HUES6 (cell line): ENCODE measurements at regions not wholly inside any gene's neighbourhood (a gene's known extent, or its start where the extent isn't known, plus 50 kb on each side); places are given as distances from the start of the nearest gene placed in this dataset.

Source experiments
- H3K27ac ChIP-seq: 2 replicates; pipeline ENCODE4 v1.7.0; 2013; ENCODE audit warnings: low read depth, mild to moderate bottlenecking, low read length, inconsistent platforms
- H3K27me3 ChIP-seq: 2 replicates; pipeline ENCODE4 v1.6.1; 2013; ENCODE audit warnings: low read length; ENCODE audit not compliant: control insufficient read depth, insufficient read depth
- H3K36me3 ChIP-seq: 2 replicates; pipeline ENCODE4 v1.6.1; 2013; ENCODE audit warnings: low read length; ENCODE audit not compliant: control insufficient read depth, insufficient read depth
- H3K4me1 ChIP-seq: 2 replicates; pipeline ENCODE4 v1.6.1; 2013; ENCODE audit warnings: low read length; ENCODE audit not compliant: control insufficient read depth, insufficient read depth
- H3K4me3 ChIP-seq: 2 replicates; pipeline ENCODE4 v1.5.1; 2013; ENCODE audit warnings: low read depth, low read length
- H3K9ac ChIP-seq: one replicate; pipeline ENCODE4 v1.6.1; 2013; ENCODE audit warnings: mild to moderate bottlenecking, low read length
- H3K9me3 ChIP-seq: 2 replicates; pipeline ENCODE4 v1.6.1; 2013; ENCODE audit warnings: low read depth, low read length; ENCODE audit not compliant: control insufficient read depth, insufficient read depth

GRCh38 chr7:21064698-21065648 lies 278.3 kb upstream of the SP8 start:
- Histone ChIP-seq H3K27ac (no peak overlapping the region), H3K27me3 (no peaks in the 10 kb centered on the region), H3K36me3 (no peaks in the 10 kb centered on the region), H3K9ac (no peak overlapping the region), H3K4me1 (no peaks in the 10 kb centered on the region), H3K4me3 (no peak overlapping the region), H3K9me3 (no peaks in the 10 kb centered on the region)

- Histone ChIP-seq H3K4me1 (no peaks in the 10 kb centered on the region), H3K36me3 (no peaks in the 10 kb centered on the region), H3K27me3 (no peaks in the 10 kb centered on the region), H3K9ac (no peak overlapping the region), H3K27ac (no peak overlapping the region), H3K4me3 (no peak overlapping the region), H3K9me3 (no peaks in the 10 kb centered on the region)
These were observed 279.5 kb upstream of the SP8 start for GRCh38 chr7:21066221-21066620.

- no peaks in the 10 kb centered on the region for H3K9me3 ChIP-seq
- H3K27ac ChIP-seq = no peak overlapping the region
- no peaks in the 10 kb centered on the region for H3K27me3 ChIP-seq
- no peaks in the 10 kb centered on the region for H3K4me1 ChIP-seq
- H3K4me3 ChIP-seq = no peak overlapping the region
- no peaks in the 10 kb centered on the region for H3K36me3 ChIP-seq
- no peak overlapping the region for H3K9ac ChIP-seq
These were observed 280.5 kb upstream of the SP8 start for GRCh38 chr7:21067216-21067615.

GRCh38 chr7:21070571-21071090 lies 283.9 kb upstream of the SP8 start:
- Histone ChIP-seq H3K27me3 (no peaks in the 10 kb centered on the region), H3K4me1 (no peaks in the 10 kb centered on the region), H3K4me3 (no peak overlapping the region), H3K9ac (no peak overlapping the region), H3K36me3 (no peaks in the 10 kb centered on the region), H3K9me3 (no peaks in the 10 kb centered on the region), H3K27ac (no peak overlapping the region)

- peaks cover 8% of the 10 kb centered on the region; the same call in 1 of the 2 replicates for H3K4me1 ChIP-seq
- H3K27ac ChIP-seq = no peak overlapping the region
- no peak overlapping the region for H3K9ac ChIP-seq
- H3K27me3 ChIP-seq = no peaks in the 10 kb centered on the region
- H3K4me3 ChIP-seq = no peak overlapping the region
- no peaks in the 10 kb centered on the region for H3K9me3 ChIP-seq
- H3K36me3 ChIP-seq = no peaks in the 10 kb centered on the region
These were observed 285.1 kb upstream of the SP8 start for GRCh38 chr7:21071561-21072501.

GRCh38 chr7:21076054-21076453 lies 289.4 kb upstream of the SP8 start:
- Histone ChIP-seq H3K27ac (no peak overlapping the region), H3K27me3 (no peaks in the 10 kb centered on the region), H3K9ac (no peak overlapping the region), H3K4me1 (peaks cover 8% of the 10 kb centered on the region; the same call in 1 of the 2 replicates), H3K4me3 (no peak overlapping the region), H3K9me3 (no peaks in the 10 kb centered on the region), H3K36me3 (no peaks in the 10 kb centered on the region)

DNA sequence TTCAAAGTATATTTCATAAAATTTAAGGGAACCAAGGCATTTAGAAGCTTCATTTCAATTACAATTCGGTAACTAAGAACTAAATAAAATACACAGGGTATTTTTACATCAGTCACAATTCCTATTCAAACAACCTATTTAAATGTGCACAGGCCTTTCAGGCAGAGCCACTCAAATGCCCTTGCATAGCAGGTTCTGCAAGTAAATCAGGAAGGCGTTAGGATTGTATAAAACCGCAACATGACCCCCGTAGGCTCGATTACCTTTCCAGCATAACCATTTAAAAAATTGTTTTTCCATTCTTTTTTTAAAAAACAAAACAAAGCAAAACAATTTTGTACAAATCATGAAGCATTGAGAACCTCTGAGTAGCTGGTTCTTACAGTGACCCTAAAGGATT lies 289.9 kb upstream of the SP8 start:
- H3K27me3 ChIP-seq = no peaks in the 10 kb centered on the region
- no peaks in the 10 kb centered on the region for H3K9me3 ChIP-seq
- no peak overlapping the region for H3K4me3 ChIP-seq
- no peaks in the 10 kb centered on the region for H3K36me3 ChIP-seq
- no peak overlapping the region for H3K27ac ChIP-seq
- peaks cover 8% of the 10 kb centered on the region; the same call in 1 of the 2 replicates for H3K4me1 ChIP-seq
- no peak overlapping the region for H3K9ac ChIP-seq

GRCh38 chr7:21077602-21078001 lies 290.9 kb upstream of the SP8 start:
- H3K4me1 ChIP-seq = peaks cover 8% of the 10 kb centered on the region; the same call in 1 of the 2 replicates
- no peak overlapping the region for H3K4me3 ChIP-seq
- H3K27me3 ChIP-seq = no peaks in the 10 kb centered on the region
- no peaks in the 10 kb centered on the region for H3K36me3 ChIP-seq
- no peaks in the 10 kb centered on the region for H3K9me3 ChIP-seq
- H3K9ac ChIP-seq = no peak overlapping the region
- no peak overlapping the region for H3K27ac ChIP-seq

- H3K9me3 ChIP-seq = no peaks in the 10 kb centered on the region
These were observed 297.6 kb upstream of the SP8 start for GRCh38 chr7:21084286-21084685.

DNA sequence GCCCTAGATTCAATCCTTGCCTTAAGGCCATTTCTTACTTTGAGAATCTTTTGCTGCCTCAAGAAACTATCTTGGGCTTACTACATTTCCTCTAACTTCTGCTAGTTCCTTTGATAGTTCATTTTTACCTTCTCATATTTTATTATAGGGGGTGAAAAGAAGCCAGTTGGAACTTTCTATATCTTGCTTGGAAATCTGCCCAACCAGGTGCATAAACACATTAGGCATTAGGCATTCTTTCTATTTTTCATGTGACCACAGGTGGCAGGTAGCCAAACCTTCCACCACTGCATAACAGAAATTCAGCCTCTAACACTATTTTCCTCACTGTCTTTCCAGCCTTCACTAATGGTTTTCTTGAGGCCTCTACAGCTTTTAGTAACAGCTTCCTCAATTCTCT lies 300.0 kb upstream of the SP8 start:
- H3K4me1 ChIP-seq = no peaks in the 10 kb centered on the region
- no peak overlapping the region for H3K27ac ChIP-seq
- H3K27me3 ChIP-seq = no peaks in the 10 kb centered on the region
- H3K36me3 ChIP-seq = no peaks in the 10 kb centered on the region
- no peaks in the 10 kb centered on the region for H3K9me3 ChIP-seq
- no peak overlapping the region for H3K9ac ChIP-seq
- no peak overlapping the region for H3K4me3 ChIP-seq

More at GRCh38 chr7:21084286-21084685, 297.6 kb upstream of the SP8 start:
- Histone ChIP-seq H3K4me3 (no peak overlapping the region), H3K36me3 (no peaks in the 10 kb centered on the region), H3K9ac (no peak overlapping the region), H3K4me1 (no peaks in the 10 kb centered on the region), H3K27me3 (no peaks in the 10 kb centered on the region), H3K27ac (no peak overlapping the region)
